GM13977 (cell line): ENCODE measurements at regions not wholly inside any gene's neighbourhood (a gene's known extent, or its start where the extent isn't known, plus 50 kb on each side); places are given as distances from the start of the nearest gene placed in this dataset.

ENCODE experiments used
- DNase-seq: peaks from one replicate; pipeline ENCODE4 v3.0.0; 2012; ENCODE audit warnings: low spot score
- in situ Hi-C: fragments of 300-500 bp; cut with MboI; formaldehyde crosslinking; loops from one replicate; pipeline ENCODE4 v1.12.0; 2022; ENCODE audit warnings: low sequenced_read_pairs, low pct_unique_long_range_greater_than_20kb, mixed read lengths, inconsistent platforms; ENCODE audit not compliant: unreplicated experiment
- TF ChIP-seq, protein P1 (sequence below): IDR thresholded peaks from 2 replicates; pipeline ENCODE4 v1.5.1; 2012; ENCODE audit warnings: mild to moderate bottlenecking, control low read depth; ENCODE audit not compliant: insufficient read depth; ENCODE audit errors: extremely low read depth, missing control alignments

DNA sequence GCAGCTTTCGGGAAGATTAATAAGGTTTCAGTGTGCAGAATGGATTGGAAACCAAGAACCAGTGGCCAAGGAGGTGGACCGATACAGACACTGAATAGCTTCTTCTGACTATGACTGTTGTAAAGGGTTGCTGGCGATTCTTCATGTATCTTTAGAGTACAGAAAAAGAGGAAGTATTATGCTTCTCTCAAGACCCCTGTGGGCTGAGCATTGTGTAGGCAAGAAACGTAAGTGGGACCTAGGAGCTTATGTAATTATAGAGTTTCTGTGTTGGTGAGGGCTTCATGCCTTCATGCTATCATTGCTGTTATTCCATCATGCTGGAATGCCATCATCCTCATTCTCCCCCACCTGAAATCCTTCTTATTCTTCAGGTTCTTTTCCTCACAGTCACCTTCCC, 105.4 kb upstream of the AKIRIN2 start:
- TF ChIP-seq, protein P1, sequence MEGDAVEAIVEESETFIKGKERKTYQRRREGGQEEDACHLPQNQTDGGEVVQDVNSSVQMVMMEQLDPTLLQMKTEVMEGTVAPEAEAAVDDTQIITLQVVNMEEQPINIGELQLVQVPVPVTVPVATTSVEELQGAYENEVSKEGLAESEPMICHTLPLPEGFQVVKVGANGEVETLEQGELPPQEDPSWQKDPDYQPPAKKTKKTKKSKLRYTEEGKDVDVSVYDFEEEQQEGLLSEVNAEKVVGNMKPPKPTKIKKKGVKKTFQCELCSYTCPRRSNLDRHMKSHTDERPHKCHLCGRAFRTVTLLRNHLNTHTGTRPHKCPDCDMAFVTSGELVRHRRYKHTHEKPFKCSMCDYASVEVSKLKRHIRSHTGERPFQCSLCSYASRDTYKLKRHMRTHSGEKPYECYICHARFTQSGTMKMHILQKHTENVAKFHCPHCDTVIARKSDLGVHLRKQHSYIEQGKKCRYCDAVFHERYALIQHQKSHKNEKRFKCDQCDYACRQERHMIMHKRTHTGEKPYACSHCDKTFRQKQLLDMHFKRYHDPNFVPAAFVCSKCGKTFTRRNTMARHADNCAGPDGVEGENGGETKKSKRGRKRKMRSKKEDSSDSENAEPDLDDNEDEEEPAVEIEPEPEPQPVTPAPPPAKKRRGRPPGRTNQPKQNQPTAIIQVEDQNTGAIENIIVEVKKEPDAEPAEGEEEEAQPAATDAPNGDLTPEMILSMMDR = no peak
- DNase-seq = peak; percentile 75
- in situ Hi-C loops = no loop called here

DNA sequence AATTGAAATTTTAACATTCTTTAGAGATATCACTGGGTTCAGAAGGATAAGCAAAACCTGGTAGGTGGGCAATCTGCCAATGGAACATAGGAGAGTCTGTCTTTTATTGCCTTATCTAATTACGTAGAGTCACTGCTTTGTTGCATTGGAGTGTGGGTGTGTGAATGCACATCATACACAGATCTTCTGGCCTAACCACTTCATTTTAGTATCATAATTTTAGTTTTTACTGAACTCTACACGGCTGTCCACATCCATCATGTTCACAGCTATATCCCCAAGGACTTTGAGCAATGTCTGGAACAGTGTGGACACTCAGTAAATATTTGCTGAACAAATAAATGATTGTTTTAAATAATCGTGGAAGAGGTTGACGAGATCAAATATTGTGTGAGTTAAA, 104.6 kb upstream of the AKIRIN2 start:
- TF ChIP-seq, protein P1 = no peak
- DNase-seq = no peak
- in situ Hi-C loops = no loop called here

DNA sequence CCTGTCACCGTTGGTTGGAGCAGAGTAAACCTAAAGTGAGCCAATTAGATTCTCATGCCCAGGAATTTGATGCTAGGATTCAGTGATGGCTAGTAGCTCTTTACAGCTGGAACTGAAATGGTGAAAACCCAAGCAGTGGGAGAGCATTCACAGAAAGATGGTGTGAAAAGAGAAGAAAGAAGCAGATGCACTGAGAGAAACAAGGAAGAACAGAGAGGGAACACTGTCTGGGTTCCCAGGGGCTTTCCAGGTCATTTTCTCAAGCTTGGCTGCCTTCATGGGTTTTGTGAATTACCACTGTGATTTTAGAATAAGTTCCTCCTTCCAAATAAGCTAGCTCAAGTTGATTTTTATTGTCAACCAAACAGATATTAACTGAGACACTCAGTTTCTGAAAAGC, 104.1 kb upstream of the AKIRIN2 start:
- in situ Hi-C loops = no loop called here
- DNase-seq = no peak

DNA sequence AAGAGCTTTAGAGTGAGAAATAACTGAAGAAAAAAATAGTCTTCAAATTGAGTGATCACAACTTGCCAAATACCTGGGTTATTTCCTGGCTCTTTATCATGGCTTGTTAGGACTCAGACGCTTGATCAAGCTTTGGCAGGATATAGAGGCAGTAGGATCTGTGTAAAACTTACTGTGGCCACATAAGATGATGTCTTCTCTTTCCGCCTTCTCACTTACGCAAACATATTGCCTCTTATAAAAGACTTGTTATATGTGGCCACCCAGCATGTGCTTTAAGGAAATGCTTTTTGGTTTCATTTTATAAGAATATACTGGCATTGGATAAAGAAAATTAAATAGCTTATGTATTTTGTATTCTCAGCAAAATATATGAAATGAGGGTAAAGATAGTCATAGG, 101.8 kb upstream of the AKIRIN2 start:
- in situ Hi-C loops = no loop called here
- TF ChIP-seq, protein P1 = no peak
- no peak for DNase-seq

More for the DNA sequence above, 104.1 kb upstream of the AKIRIN2 start:
- TF ChIP-seq, protein P1 = no peak

DNA sequence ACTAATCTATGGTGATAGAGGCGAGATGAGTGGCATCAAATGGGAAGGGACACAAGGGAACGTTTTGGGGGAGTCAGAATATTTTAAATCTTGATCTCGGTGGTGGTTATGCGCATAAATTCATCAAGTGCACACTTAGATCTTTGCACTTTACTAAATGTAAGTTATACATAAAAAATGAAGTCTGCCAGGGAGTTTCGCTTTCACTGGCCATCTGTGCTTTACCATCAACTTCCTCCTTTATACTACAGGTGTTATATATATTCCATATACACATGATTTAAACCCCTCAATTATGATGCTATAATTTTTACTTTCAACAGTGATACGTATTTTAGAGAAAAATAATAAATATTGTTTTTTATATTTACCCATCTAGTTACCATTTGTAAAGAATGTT, 97.6 kb upstream of the AKIRIN2 start:
- in situ Hi-C loops = loop anchor here (10.0 kb wide), 1 partner anchor 95 kb away; the partner anchor contains the start of gene AKIRIN2
- no peak for DNase-seq

DNA sequence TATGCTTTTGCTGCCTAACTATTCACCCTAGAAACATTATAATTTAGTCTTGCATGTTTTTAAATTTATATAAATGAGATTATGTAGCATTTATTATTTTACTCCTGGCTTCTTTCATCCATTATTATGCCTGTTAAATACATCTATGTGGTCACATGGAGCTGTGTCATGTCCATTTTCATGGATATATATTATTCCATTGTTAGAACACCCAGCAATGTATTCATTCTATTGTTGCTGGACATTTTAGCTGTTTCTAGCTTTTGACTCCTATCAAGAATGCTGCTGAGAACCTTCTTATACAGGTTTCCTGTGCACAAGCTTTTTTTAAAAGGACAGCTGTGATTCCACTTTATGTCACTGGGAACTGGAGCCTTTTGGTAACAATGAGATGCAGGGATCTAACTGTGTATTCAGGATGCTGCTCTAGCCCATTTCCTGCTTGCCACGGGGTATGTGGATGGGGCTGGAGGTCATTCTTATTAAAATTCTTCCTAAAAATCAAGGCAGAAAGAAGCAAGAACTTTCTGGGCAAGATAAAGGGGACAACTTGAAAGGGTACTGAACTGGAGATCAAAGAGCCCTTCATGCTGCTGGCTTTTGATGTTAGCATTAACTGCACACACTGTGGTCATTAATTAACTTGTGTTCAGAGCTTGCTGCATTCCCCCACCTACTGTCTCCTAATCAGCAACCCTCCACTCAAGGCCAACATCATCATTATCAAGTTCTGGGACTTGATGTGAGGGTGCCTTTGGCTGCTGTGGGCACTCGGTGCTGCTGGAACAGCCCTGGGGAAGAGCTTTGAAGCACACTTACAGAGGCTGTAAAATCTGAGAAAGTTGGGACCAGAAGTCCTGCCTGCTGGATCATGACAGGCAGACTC, 96.6 kb upstream of the AKIRIN2 start:
- in situ Hi-C loops = loop anchor here (10.0 kb wide), 1 partner anchor 94 kb away; the partner anchor contains the start of gene AKIRIN2
- DNase-seq = no peak
- TF ChIP-seq, protein P1 = no peak

More for the DNA sequence above, 97.6 kb upstream of the AKIRIN2 start:
- TF ChIP-seq, protein P1 = no peak
